Activated T-cell treated with anti-CD3 and anti-CD28 coated beads for 1 hour (primary cell): ENCODE measurements at regions not wholly inside any gene's neighbourhood (a gene's known extent, or its start where the extent isn't known, plus 50 kb on each side); places are given as distances from the start of the nearest gene placed in this dataset.
"Not testable (repeated sequence)": the region's sequence is repeated elsewhere in the genome, so short reads cannot be mapped to it uniquely, and the experiment has no call there.

ENCODE experiments used
- DNase-seq: peaks from one replicate; pipeline ENCODE4 v3.0.0-alpha.2; 2020; ENCODE audit warnings: low read depth

- no peak for DNase-seq
Measured at GRCh38 chr2:239832490-239833268, 192.5 kb downstream of the NDUFA10 start.

- no peak for DNase-seq
Measured at GRCh38 chr2:239831861-239832489, 193.2 kb downstream of the NDUFA10 start.

GRCh38 chr2:239831001-239831731 is 194.0 kb downstream of the NDUFA10 start:
- DNase-seq: no peak

GRCh38 chr2:239830121-239831000 is 194.8 kb downstream of the NDUFA10 start:
- no peak for DNase-seq

DNA sequence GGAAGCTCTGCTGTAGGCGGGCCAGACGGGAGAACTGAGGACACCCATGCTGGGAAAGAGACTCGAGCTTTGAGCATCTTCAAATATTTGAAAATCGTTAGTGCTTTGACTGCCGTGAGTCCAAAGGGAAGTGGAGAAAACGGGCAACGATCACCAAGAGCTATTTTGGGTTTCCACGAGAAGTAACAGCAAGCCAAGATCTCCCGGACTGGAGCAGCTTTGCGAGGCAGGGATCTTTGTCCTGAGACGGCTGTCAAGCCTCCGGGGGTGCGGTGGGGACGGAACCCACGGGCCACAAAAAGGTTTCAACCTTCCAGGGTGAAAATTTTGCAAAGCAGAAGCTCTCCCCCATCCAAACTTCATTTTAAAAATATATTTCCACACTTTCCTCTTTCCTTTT is 195.8 kb downstream of the NDUFA10 start:
- DNase-seq: no peak

DNA sequence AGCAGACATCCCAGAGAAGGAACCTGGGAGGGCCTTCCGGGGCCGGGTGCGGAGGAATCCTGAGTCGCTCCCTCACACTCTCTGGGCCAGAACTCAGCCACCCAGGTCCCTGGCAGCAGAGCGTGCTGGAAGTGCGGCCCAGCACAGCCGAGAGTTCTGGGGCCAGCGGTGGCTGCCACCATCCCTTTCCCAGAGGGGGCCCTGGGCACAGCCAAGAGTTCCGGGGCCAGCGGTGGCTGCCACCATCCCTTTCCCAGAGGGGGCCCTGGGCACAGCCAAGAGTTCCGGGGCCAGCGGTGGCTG is 196.2 kb downstream of the NDUFA10 start:
- not testable (repeated sequence) for DNase-seq

DNA sequence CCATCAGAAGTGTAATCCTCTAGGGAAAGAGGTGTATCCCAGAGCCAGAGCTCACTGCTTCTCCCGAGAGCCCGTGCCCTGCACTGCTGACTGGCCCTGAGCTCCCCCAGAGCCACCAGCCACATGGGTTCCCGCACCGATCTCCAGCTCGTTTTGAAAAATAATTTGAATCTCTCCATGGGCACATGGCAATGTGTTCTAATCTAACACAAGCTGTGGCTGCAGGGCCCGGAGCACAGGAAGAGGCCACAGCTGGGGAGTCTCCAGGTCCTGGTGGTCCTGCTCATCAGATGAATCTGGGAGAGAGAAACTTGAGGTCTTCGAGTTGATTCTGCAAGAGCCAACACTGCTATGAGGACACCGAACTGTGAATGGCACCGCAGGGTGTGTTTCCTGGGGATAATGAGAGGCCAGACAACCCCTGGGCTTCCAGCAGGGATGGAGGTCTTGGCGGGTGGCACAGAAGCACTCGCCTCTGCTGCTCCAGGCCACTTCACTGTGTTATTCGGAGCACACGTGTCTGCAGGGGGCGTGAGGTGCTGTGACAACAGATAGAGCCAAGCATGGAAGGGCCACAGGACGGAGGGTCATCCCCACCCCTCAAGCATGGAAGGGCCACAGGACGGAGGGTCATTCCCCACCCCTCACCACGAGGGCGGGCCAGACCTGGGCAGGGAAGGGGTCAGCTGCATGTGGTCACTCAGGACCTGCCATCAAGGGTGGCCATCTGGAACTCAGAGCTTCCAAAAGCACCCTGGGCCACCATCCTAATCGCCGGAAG is 196.8 kb downstream of the NDUFA10 start:
- DNase-seq: no peak

DNA sequence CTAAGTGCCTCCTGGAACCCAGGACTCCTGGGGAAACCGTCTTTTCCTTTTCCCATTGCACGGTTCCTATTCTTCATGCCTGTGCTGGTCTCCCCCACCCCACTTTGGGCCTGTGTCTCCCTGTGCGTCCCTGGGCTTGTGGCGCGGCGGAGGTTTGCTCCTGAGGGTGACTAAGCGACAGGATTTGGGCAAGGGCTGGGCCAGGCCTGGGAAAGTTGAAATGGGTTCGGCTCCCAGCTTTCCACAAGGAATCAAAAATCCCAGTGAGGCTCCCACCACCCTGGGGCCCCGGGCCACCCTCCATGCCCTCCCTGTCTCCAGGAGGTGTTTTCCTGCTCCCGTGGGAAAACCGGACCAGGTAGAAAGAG is 197.6 kb downstream of the NDUFA10 start:
- no peak for DNase-seq

DNA sequence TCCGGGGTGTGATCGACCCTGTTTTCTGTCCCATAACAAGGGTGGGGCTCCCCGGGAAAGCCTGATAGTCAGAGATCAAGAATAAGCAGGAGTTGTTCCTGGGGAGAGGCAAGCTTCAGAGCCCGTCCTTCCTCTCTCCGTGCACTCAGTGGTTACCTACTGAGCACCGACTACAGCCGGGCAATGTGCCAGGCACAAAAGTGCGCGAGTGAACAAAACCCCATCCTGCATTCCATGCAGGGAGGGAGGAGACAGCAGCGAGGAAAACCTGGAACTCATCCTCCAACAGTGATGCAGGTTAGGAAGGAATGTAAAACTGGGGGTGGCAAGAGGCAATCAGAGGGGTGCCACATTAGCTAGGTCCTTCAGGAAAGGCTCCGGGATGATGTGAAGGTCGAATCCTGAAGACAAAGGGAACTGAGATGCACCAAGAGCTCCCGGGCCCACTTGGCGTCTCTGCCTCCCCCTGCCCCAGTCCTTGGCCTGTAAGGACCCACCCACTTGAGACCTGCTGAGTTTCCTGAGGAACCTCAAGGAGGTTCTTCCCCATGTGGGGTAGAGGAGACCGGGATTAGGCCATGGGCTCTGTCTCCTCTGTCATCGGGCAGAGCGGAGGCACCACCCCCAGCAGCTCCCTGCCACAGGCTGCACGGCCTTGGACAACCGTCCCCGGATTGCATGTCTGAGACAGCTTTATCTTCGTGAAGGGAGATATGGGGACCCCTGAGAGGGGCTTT is 198.2 kb downstream of the NDUFA10 start:
- DNase-seq: no peak

DNA sequence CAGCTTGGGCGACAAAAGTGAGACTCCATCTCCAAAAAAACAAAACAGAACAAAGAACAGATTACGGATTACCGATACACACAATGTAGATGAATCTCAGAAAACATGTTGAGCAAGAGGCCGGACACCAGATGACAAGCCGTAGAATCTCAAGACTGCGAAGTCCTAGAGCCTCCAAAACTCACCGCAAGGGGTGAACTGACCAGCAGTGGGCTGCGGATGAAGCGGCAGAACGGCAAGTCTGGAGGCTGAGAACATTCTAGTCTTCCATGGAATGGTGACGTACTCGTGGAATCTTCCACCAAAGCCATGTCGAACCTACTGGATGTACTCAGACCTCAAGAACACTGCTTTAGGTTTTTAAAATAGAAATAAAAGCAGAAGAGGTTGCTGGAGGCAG is 198.8 kb downstream of the NDUFA10 start:
- no peak for DNase-seq

DNA sequence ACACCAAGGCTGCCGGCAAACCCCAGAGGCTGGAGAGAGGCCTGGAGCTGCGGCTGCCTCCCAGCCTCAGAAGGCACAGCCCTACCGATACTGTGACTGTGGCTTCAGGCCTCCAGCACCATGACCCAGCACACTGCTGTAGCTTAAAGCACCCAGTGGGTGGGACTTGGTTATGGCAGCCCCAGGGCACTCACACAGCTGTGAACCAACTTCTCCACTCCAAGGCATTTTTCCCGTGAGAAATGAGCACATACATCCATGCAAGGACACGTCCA is 199.5 kb downstream of the NDUFA10 start:
- DNase-seq: no peak

DNA sequence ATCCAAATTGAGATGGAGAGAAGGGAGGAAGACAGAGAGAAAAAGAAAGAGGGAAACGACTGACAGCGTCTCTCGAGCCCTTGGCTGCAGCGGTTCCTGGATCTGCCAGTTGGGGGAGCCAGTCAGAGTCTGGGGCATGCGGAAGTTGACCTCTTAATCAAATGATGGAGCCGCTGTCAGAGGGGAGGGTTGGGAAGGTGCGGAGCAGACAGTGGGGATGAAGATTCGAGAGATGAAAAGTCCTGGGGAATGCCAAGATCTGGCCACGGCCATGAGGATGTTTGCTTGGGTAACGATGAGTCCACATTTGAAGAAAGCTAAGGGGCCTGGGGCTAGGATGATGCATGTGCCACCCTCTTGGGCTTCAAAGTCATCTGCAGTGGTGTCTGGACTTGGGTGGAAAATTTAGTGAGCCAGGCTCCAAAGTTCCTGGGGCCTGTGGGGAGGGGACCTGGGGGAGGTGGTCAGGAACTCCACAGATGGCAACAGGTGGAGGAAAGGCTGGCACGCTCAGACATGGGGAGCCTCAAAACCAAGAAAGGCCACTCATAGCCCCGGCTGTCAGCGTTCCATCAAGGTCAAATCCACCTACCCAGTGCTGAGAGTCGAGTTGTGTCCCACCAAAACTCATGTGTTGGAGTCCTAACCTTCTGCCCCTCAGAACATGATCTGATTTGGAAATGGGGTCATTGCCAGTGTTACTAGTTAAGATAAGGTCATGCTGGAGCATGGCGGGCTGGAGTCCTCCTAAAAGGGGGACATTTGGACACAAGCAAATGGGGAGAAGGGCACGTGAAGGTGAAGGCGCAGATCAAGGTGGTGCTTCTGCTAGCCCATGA is 200.1 kb downstream of the NDUFA10 start:
- no peak for DNase-seq

GRCh38 chr2:239824046-239824694 is 201.0 kb downstream of the NDUFA10 start:
- no peak for DNase-seq

DNA sequence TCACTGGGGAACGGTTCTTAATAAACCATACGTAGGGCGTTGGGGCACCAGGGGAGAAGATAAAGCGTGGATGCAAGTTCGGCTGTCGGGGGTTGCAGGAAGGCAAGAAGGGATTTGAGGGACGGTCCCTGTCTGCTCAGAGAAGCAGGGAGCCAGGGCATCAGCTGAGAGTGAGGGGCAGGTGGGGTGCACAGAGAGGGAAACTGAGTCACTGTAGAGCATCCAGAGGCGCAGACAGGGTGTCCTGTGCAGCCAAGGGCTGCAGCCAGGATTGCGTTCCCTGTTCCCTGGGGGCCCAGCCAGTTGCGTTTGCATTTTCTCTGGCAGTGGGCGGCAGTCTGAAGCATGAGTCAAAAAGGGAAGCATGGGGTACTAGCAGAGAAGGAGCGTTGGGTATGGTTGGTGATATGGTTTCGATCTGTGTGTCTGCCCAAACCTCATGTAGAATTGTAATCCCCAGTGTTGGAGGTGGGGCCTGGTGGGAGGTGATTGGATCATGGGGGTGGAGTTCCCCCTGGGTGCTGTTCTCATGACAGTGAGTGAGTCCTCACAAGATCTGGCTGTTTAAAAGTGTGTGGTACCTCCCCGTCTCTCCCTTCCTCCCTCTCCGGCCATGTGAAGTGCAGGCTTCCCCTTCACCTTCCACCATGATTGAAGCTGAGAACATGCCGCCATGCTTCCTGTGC is 202.9 kb downstream of the NDUFA10 start:
- DNase-seq: no peak

- DNase-seq: no peak
Measured at GRCh38 chr2:239821694-239822075, 203.5 kb downstream of the NDUFA10 start.

DNA sequence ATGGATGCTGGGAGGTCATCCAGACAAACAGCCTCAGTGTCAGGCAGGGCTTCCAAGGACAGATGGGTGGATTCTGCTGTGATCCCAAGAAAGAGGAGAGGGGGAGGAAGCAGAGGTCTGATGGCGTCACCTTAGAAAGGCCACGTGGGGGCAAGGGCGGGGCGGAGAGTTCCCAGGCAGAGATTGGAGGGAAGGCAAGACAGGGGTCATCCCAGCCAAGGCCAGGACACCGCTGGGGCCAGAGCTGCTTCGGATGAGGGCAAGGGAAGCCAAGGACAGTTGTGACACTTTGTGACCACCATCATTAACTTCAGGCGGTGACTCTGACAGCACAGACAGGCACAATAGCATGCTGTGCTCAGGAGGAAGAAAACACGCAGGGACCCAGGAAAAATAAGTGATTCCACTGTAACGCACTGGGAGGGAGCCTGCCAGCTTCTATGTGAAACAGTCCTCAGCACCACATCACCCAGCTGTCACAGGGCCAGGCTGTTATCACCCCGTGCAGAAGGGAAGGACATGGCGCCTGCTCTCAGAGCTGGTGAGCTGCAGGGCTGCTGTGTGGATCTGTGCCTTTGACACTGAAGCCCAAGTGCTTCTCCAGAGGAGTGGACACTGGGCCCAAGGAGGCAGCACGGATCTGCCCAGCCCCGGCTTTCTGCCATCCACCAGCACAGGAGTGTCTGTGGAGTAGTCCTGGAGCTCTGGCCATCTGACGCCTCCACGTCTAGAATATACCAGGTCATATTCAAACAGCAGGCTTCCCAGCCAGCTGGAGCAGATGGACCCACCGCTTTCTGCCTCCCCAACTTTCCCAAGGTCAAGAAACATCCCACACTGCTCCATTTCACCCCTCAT is 204.1 kb downstream of the NDUFA10 start:
- DNase-seq: no peak

DNA sequence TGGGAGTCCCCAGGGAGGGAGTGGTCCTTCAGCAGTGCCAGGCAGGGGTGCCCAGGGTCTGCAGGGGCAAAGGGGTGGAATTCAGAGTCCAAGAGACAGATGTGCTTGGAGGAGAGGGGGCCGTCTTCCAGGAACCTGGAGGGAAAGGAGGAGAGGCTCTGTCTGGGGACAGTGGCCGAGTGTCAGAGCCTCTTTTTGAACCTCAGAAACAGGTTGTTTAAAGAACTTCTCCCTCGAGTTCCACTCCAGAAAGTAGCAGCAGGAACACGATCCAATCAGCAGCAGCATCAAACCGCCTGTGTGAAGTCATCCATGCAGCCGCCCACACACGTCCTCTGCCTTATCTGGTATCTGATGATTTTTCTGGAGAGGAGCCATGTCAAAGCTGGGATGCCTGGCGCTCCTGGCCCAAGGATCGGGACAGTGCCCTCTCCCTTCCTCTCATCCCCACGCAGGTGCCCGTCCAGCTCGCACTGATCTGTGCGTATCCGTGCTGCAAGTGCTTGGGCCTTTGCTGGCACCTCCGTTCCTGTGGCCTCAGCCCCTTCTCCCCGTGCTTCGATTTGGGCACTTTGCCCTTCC is 205.1 kb downstream of the NDUFA10 start:
- no peak for DNase-seq
